ENCODE measurements at regions not wholly inside any gene's neighbourhood (a gene's known extent, or its start where the extent isn't known, plus 50 kb on each side); places are given as distances from the start of the nearest gene placed in this dataset.

- H3K36me3 ChIP-seq (ENCODE audit: control insufficient read depth in 1 of 2, insufficient read depth in 2 of 2, low read length in 1 of 2): no peaks in the 10 kb centered on the region
- H3K4me3 ChIP-seq (ENCODE audit: low read length in 2 of 2): no peak overlapping the region
- peaks cover 0 to 2% of the 10 kb centered on the region in 2 donors for H3K27me3 ChIP-seq (ENCODE audit: control insufficient read depth in 1 of 2, insufficient read depth in 2 of 2, low read length in 1 of 2)
- DNase-seq: no peak
- WGBS, 2 donors: 72 to 81% methylated on average over 2 of the region's 2 CpGs
- no peaks in the 10 kb centered on the region for H3K9me3 ChIP-seq (ENCODE audit: control insufficient read depth, low read length)
- no peak overlapping the region for H3K27ac ChIP-seq (ENCODE audit: low read depth in 1 of 2, low read length in 2 of 2)
- intact Hi-C loops (cut with DNase I): no loop called here
- ATAC-seq (ENCODE audit: low FRiP score): no peak
- no peaks in the 10 kb centered on the region for H3K4me1 ChIP-seq (ENCODE audit: control insufficient read depth in 1 of 2, insufficient read depth in 2 of 2, low read length in 2 of 2)
Observed at GRCh38 chr4:83860200-83860599, 324.3 kb downstream of the GPAT3 start.

DNA sequence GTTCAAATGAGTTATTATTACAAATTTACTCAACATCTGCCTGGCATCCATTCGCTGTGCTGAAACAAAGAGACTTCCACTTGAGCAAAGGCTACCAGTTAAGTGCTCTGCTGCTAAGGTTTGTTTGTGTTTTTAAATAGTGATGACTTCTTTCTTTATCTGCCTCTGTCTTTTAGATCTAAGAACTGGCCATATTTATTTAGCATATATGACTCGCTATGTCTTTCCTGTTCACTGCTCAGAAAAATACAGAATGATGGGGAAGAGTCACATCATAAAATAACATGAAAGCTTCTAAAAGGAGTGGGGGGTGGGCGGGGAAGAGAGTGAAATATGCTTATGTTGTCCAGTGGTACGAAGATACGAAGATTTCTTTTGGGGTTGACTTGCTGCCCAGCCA is 322.2 kb downstream of the GPAT3 start:
- H3K4me1 ChIP-seq (ENCODE audit: control insufficient read depth in 1 of 2, insufficient read depth in 2 of 2, low read length in 2 of 2): no peaks in the 10 kb centered on the region
- intact Hi-C loops (cut with DNase I): no loop called here
- peaks cover 0 to 2% of the 10 kb centered on the region in 2 donors for H3K27me3 ChIP-seq (ENCODE audit: control insufficient read depth in 1 of 2, insufficient read depth in 2 of 2, low read length in 1 of 2)
- no peaks in the 10 kb centered on the region for H3K9me3 ChIP-seq (ENCODE audit: control insufficient read depth, low read length)
- no peak overlapping the region for H3K27ac ChIP-seq (ENCODE audit: low read depth in 1 of 2, low read length in 2 of 2)
- ATAC-seq (ENCODE audit: low FRiP score): no peak
- no peak overlapping the region for H3K4me3 ChIP-seq (ENCODE audit: low read length in 2 of 2)
- 73 to 79% methylated on average over 5 of the region's 5 CpGs for WGBS, 2 donors
- H3K36me3 ChIP-seq (ENCODE audit: control insufficient read depth in 1 of 2, insufficient read depth in 2 of 2, low read length in 1 of 2): no peaks in the 10 kb centered on the region
- DNase-seq: no peak

GRCh38 chr4:83855044-83855443 is 319.1 kb downstream of the GPAT3 start:
- no peak for ATAC-seq (ENCODE audit: low FRiP score)
- Histone ChIP-seq H3K27ac (ENCODE audit: low read depth in 1 of 2, low read length in 2 of 2) (no peak overlapping the region), H3K27me3 (ENCODE audit: control insufficient read depth in 1 of 2, insufficient read depth in 2 of 2, low read length in 1 of 2) (peaks cover 0 to 2% of the 10 kb centered on the region in 2 donors), H3K36me3 (ENCODE audit: control insufficient read depth in 1 of 2, insufficient read depth in 2 of 2, low read length in 1 of 2) (no peaks in the 10 kb centered on the region), H3K4me3 (ENCODE audit: low read length in 2 of 2) (no peak overlapping the region), H3K4me1 (ENCODE audit: control insufficient read depth in 1 of 2, insufficient read depth in 2 of 2, low read length in 2 of 2) (peaks cover 0 to 2% of the 10 kb centered on the region in 2 donors), H3K9me3 (ENCODE audit: control insufficient read depth, low read length) (no peaks in the 10 kb centered on the region)
- intact Hi-C loops (cut with DNase I): no loop called here
- WGBS, 2 donors: 62 to 63% methylated on average over 6 of the region's 6 CpGs
- no peak for DNase-seq

DNA sequence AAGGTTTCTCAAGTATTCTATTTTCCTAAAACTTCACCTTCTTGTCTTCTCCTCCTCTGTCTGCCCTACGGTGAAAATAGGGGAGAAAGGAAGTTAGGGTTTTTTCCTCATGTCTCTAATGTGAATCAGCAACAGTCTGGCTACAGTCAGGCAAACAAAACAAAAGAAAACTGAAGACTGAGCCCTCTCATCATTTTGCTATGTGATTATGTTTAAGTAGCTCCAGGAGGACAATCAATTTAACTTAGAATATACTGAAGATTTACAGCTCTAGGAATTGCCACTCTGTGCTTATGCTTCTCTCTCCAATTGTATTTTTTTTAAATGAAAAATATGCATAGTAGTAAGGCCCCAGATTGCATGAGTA is 316.2 kb downstream of the GPAT3 start:
- intact Hi-C loops (cut with DNase I): no loop called here
- no peak for DNase-seq
- H3K9me3 ChIP-seq (ENCODE audit: control insufficient read depth, low read length): peaks cover 1% of the 10 kb centered on the region
- peaks cover 0 to 2% of the 10 kb centered on the region in 2 donors for H3K27me3 ChIP-seq (ENCODE audit: control insufficient read depth in 1 of 2, insufficient read depth in 2 of 2, low read length in 1 of 2)
- peaks cover 0 to 2% of the 10 kb centered on the region in 2 donors for H3K4me1 ChIP-seq (ENCODE audit: control insufficient read depth in 1 of 2, insufficient read depth in 2 of 2, low read length in 2 of 2)
- no peaks in the 10 kb centered on the region for H3K36me3 ChIP-seq (ENCODE audit: control insufficient read depth in 1 of 2, insufficient read depth in 2 of 2, low read length in 1 of 2)
- no peak overlapping the region for H3K4me3 ChIP-seq (ENCODE audit: low read length in 2 of 2)
- 17 to 28% methylated on average over 1 of the region's 1 CpG for WGBS, 2 donors
- H3K27ac ChIP-seq (ENCODE audit: low read depth in 1 of 2, low read length in 2 of 2): no peak overlapping the region
- no peak for ATAC-seq (ENCODE audit: low FRiP score)

GRCh38 chr4:83851261-83852084 is 315.6 kb downstream of the GPAT3 start:
- 14% methylated on average over 10 of the region's 10 CpGs for WGBS, 2 donors
- no peak overlapping the region for H3K27ac ChIP-seq (ENCODE audit: low read depth in 1 of 2, low read length in 2 of 2)
- H3K4me3 ChIP-seq (ENCODE audit: low read length in 2 of 2): no peak overlapping the region
- peaks cover 0 to 2% of the 10 kb centered on the region in 2 donors for H3K4me1 ChIP-seq (ENCODE audit: control insufficient read depth in 1 of 2, insufficient read depth in 2 of 2, low read length in 2 of 2)
- peaks cover 1% of the 10 kb centered on the region for H3K9me3 ChIP-seq (ENCODE audit: control insufficient read depth, low read length)
- H3K36me3 ChIP-seq (ENCODE audit: control insufficient read depth in 1 of 2, insufficient read depth in 2 of 2, low read length in 1 of 2): no peaks in the 10 kb centered on the region
- no peaks in the 10 kb centered on the region for H3K27me3 ChIP-seq (ENCODE audit: control insufficient read depth in 1 of 2, insufficient read depth in 2 of 2, low read length in 1 of 2)
- no peak for DNase-seq
- ATAC-seq (ENCODE audit: low FRiP score): no peak
- intact Hi-C loops (cut with DNase I): no loop called here

- peaks cover 0 to 2% of the 10 kb centered on the region in 2 donors for H3K4me1 ChIP-seq (ENCODE audit: control insufficient read depth in 1 of 2, insufficient read depth in 2 of 2, low read length in 2 of 2)
- intact Hi-C loops (cut with DNase I): no loop called here
- no peaks in the 10 kb centered on the region for H3K36me3 ChIP-seq (ENCODE audit: control insufficient read depth in 1 of 2, insufficient read depth in 2 of 2, low read length in 1 of 2)
- H3K4me3 ChIP-seq (ENCODE audit: low read length in 2 of 2): no peak overlapping the region
- no peak for DNase-seq
- H3K9me3 ChIP-seq (ENCODE audit: control insufficient read depth, low read length): peaks cover 1% of the 10 kb centered on the region
- H3K27ac ChIP-seq (ENCODE audit: low read depth in 1 of 2, low read length in 2 of 2): no peak overlapping the region
- H3K27me3 ChIP-seq (ENCODE audit: control insufficient read depth in 1 of 2, insufficient read depth in 2 of 2, low read length in 1 of 2): no peaks in the 10 kb centered on the region
- WGBS, 2 donors: 48 to 54% methylated on average over 6 of the region's 6 CpGs
- no peak for ATAC-seq (ENCODE audit: low FRiP score)
Observed at GRCh38 chr4:83850435-83850834, 314.5 kb downstream of the GPAT3 start.

DNA sequence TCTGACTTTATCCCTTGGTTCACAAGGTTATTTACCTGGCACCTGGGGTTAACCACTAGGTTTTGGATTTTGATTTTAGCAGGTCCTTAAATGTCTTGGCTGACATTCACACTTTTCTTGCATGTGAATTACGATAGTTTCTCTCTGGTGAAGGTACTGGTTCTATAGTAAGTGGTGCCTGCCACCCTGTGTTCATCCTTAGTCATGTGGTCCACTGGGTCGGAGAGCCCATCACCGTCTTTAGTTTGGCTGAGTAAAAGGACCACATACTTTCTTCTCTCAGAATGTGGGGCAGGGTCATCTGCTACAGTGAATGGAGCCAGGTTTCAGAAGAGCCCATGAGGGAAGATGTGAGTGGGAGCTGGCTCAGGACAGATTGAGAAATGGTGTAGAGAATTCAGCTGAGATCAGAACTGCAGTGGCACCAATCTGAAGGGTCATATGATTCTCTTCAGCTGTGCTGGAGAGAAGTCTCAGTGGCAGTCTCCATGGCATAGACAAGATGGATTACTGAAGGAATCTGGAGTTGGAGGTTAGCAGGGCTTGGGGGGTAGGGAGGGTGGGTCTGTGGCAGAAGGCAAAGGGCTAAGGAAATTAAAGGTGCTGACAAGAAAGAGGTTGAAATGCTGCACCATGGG is 310.4 kb downstream of the GPAT3 start:
- intact Hi-C loops (cut with DNase I): no loop called here
- Histone ChIP-seq H3K4me1 (ENCODE audit: control insufficient read depth in 1 of 2, insufficient read depth in 2 of 2, low read length in 2 of 2) (peaks cover 0 to under 1% of the 10 kb centered on the region in 2 donors), H3K9me3 (ENCODE audit: control insufficient read depth, low read length) (peaks cover 1% of the 10 kb centered on the region), H3K27me3 (ENCODE audit: control insufficient read depth in 1 of 2, insufficient read depth in 2 of 2, low read length in 1 of 2) (no peaks in the 10 kb centered on the region), H3K4me3 (ENCODE audit: low read length in 2 of 2) (no peak overlapping the region), H3K36me3 (ENCODE audit: control insufficient read depth in 1 of 2, insufficient read depth in 2 of 2, low read length in 1 of 2) (no peaks in the 10 kb centered on the region), H3K27ac (ENCODE audit: low read depth in 1 of 2, low read length in 2 of 2) (no peak overlapping the region)
- ATAC-seq (ENCODE audit: low FRiP score) (no peak), DNase-seq (no peak)
- WGBS, 2 donors: 80% methylated on average over 3 of the region's 3 CpGs

DNA sequence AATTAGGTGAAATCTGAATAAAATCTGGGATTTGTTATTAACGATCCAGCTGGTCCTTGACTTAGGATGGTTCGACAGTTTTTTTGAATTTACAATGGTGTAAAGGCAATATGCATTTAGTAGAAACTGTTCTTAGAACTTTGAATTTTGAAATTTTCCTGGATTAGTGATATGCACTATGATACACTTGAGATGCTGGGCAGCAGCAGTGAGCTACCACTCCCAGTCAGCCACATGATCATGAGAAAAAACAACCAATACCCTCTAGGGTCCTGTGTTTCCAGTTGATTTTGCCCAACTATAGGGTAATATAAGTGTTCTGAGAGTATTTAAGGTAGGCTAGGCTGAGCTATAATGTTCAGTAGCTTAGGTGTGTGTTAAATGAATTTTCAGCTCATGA is 303.7 kb downstream of the GPAT3 start:
- ATAC-seq (ENCODE audit: low FRiP score) (no peak), DNase-seq (no peak)
- no peaks in the 10 kb centered on the region for H3K4me1 ChIP-seq (ENCODE audit: control insufficient read depth in 1 of 2, insufficient read depth in 2 of 2, low read length in 2 of 2)
- H3K36me3 ChIP-seq (ENCODE audit: control insufficient read depth in 1 of 2, insufficient read depth in 2 of 2, low read length in 1 of 2): no peaks in the 10 kb centered on the region
- no peaks in the 10 kb centered on the region for H3K9me3 ChIP-seq (ENCODE audit: control insufficient read depth, low read length)
- no peaks in the 10 kb centered on the region for H3K27me3 ChIP-seq (ENCODE audit: control insufficient read depth in 1 of 2, insufficient read depth in 2 of 2, low read length in 1 of 2)
- 87 to 92% methylated on average over 2 of the region's 2 CpGs for WGBS, 2 donors
- no peak overlapping the region for H3K4me3 ChIP-seq (ENCODE audit: low read length in 2 of 2)
- intact Hi-C loops (cut with DNase I): no loop called here
- no peak overlapping the region for H3K27ac ChIP-seq (ENCODE audit: low read depth in 1 of 2, low read length in 2 of 2)

All from aorta (tissue), 5 donors.